Heart right ventricle (tissue), 16 donors: ENCODE measurements at regions not wholly inside any gene's neighbourhood (a gene's known extent, or its start where the extent isn't known, plus 50 kb on each side); places are given as distances from the start of the nearest gene placed in this dataset.

ENCODE experiments used
- ATAC-seq, 8 donors: fragments of 200-7000 bp; cut with Tn5 transposase; one replicate each; pipeline ENCODE4 v1.9.1; 2020; ENCODE audit warnings: mild to moderate bottlenecking in 8 of 8, moderate library complexity in 8 of 8, moderate number of reproducible peaks in 1 of 8
- DNase-seq, 2 donors: peaks; one replicate each; pipeline ENCODE4 v3.0.0-alpha.2; 2020
- H3K27ac ChIP-seq, 10 donors: fragments of 200-600 bp; sonication (generic) in 2 of 10; one replicate each; pipeline versions ENCODE4 v1.5.0 to v1.8.0; 2020 to 2022; ENCODE audit warnings: mild to moderate bottlenecking in 3 of 10
- H3K27me3 ChIP-seq, 7 donors: fragments of 200-600 bp; one replicate each; pipeline ENCODE4 v1.8.0; 2021 to 2022; ENCODE audit warnings: mild to moderate bottlenecking in 2 of 7
- H3K36me3 ChIP-seq, 9 donors: fragments of 200-600 bp; sonication (generic) in 1 of 9; one replicate each; pipeline versions ENCODE4 v1.5.0 to v1.8.0; 2020 to 2022; ENCODE audit warnings: mild to moderate bottlenecking in 2 of 9
- H3K4me1 ChIP-seq, 9 donors: fragments of 200-600 bp; sonication (generic) in 1 of 9; one replicate each; pipeline versions ENCODE4 v1.5.0 to v1.8.0; 2020 to 2022; ENCODE audit warnings: mild to moderate bottlenecking in 4 of 9
- H3K4me3 ChIP-seq, 10 donors: fragments of 200-600 bp; sonication (generic) in 2 of 10; one replicate each; pipeline versions ENCODE4 v1.5.0 to v1.8.0; 2020 to 2022; ENCODE audit warnings: mild to moderate bottlenecking in 7 of 10, moderate library complexity in 2 of 10
- H3K9me3 ChIP-seq, 11 donors: fragments of 200-600 bp in 10 of 11; sonication (generic) in 2 of 11; one replicate each; pipeline versions ENCODE4 v1.5.0 to v1.8.0; 2013 to 2022; ENCODE audit warnings: mild to moderate bottlenecking in 2 of 11, control low read depth in 1 of 11, moderate library complexity in 1 of 11
- CTCF ChIP-seq, 9 donors: fragments of 200-600 bp; sonication (generic) in 2 of 9; IDR thresholded peaks; one replicate each; pipeline versions ENCODE4 v1.5.0 to v1.8.0; 2021 to 2022; ENCODE audit warnings: antibody characterized with exemption in 9 of 9, mild to moderate bottlenecking in 5 of 9, moderate library complexity in 1 of 9
- WGBS, 2 donors: extraction: QIAGEN DNeasy Blood & Tissue Kit; methylation state at CpG; one replicate each; pipeline ENCODE4 v1.1.7; 2013; ENCODE audit warnings: inconsistent platforms in 1 of 2; 5-methylcytosine and 5-hydroxymethylcytosine counted together
- intact Hi-C, 10 donors: fragments of 100-400 bp; cut with DNase I; formaldehyde crosslinking; loops; one replicate each; pipeline versions ENCODE4 v1.11.1 to v1.14.2; 2022
- donor health status: Arrhythmogenic right ventricular cardiomyopathy.
- donor health status: ischemic (EF 13 %, LVEDD 7.1; RV severe dilation, severe dysfunction).
- donor health status: healthy with polysubstance abuse.
- donor health status: DM: no; HTN: yes; CAD: no.
- donor health status: DM: no; HTN: no; CAD: no.
- donor health status: ischemic (EF 25% LVEDD 6.9; RV normal size, moderate dysfunction).
- donor health status: ischemic (EF 25% LVEDD 5.7; RV mildly dilated, moderate dysfunction).
- donor health status: healthy.
- donor health status: DM: yes; HTN: yes; CAD: no.
- donor health status: Ischemic cardiomyopathy.
- donor health status: ischemic (EF 35%, LVEDD 5.7; RV mildly dilated, moderate dysfunction).
- donor health status: nonischemic (EF 11% LVEDD 7.7; RV severe dilation, severe dysfunction).
- donor health status: DM: yes; HTN: yes; CAD: no.
- donor health status: PGD.
- donor health status: ischemic (EF 29% LVEDD 5.4; RV normal size, mild dysfunction).
- donor health status: nonischemic (EF 23%, LVEDD 6.1; RV moderate dilation, normal function).

- DNase-seq (no peak), ATAC-seq (no peak)
- no peaks in the 10 kb centered on the region for H3K36me3 ChIP-seq
- intact Hi-C loops = loop anchor here in 1 of 10 donors (10.0 kb wide), 1 partner anchor 1474 kb away; no protein-coding TSS in a partner anchor
- no peak overlapping the region for H3K27ac ChIP-seq
- H3K4me1 ChIP-seq = no peaks in the 10 kb centered on the region
- no peaks in the 10 kb centered on the region for H3K27me3 ChIP-seq
- H3K9me3 ChIP-seq = peaks cover 0 to 3% (median 0%) of the 10 kb centered on the region in 11 donors
- no peak for TF ChIP-seq CTCF (IDR thresholded peaks at IDR 0.05)
- H3K4me3 ChIP-seq = no peak overlapping the region
Measured at GRCh38 chr16:72401084-72401361, 229.1 kb upstream of the PMFBP1 start.

GRCh38 chr16:72400257-72401083, 228.5 kb upstream of the PMFBP1 start:
- peak in 2 of 8 donors; percentile 17 to 62 for ATAC-seq
- no peaks in the 10 kb centered on the region for H3K27me3 ChIP-seq
- intact Hi-C loops = loop anchor here in 1 of 10 donors (10.0 kb wide), 1 partner anchor 1474 kb away; no protein-coding TSS in a partner anchor
- peaks cover 0 to 2% (median 0%) of the 10 kb centered on the region in 11 donors for H3K9me3 ChIP-seq
- H3K4me3 ChIP-seq = no peak overlapping the region
- TF ChIP-seq CTCF (IDR thresholded peaks at IDR 0.05) = peak; percentile 23 to 74 (median 68)
- no peak overlapping the region for H3K27ac ChIP-seq
- 39 to 41% methylated on average over 6 of the region's 6 CpGs for WGBS, 2 donors
- H3K4me1 ChIP-seq = no peaks in the 10 kb centered on the region
- DNase-seq = peak in 1 of 2 donors; percentile 8
- no peaks in the 10 kb centered on the region for H3K36me3 ChIP-seq

- Histone ChIP-seq H3K27me3 (no peaks in the 10 kb centered on the region), H3K27ac (no peak overlapping the region), H3K4me1 (no peaks in the 10 kb centered on the region), H3K4me3 (no peak overlapping the region), H3K9me3 (peaks cover 0 to 8% (median 0%) of the 10 kb centered on the region in 11 donors), H3K36me3 (no peaks in the 10 kb centered on the region)
- WGBS, 2 donors = 83 to 94% methylated on average over 1 of the region's 1 CpG
- TF ChIP-seq CTCF (IDR thresholded peaks at IDR 0.05) = no peak
- intact Hi-C loops = loop anchor here in 1 of 10 donors (10.0 kb wide), 1 partner anchor 1475 kb away; no protein-coding TSS in a partner anchor
- DNase-seq = no peak
- no peak for ATAC-seq
Measured at GRCh38 chr16:72399811-72400210, 227.9 kb upstream of the PMFBP1 start.

- intact Hi-C loops = no loop called here
- Histone ChIP-seq H3K4me1 (no peaks in the 10 kb centered on the region), H3K27ac (no peak overlapping the region), H3K27me3 (no peaks in the 10 kb centered on the region), H3K36me3 (no peaks in the 10 kb centered on the region), H3K9me3 (peaks cover 0 to 20% (median 6%) of the 10 kb centered on the region in 11 donors), H3K4me3 (no peak overlapping the region)
- DNase-seq (no peak), ATAC-seq (no peak)
- no peak for TF ChIP-seq CTCF (IDR thresholded peaks at IDR 0.05)
Measured at GRCh38 chr16:72397876-72398275, 225.9 kb upstream of the PMFBP1 start.
